ENCODE measurements at regions not wholly inside any gene's neighbourhood (a gene's known extent, or its start where the extent isn't known, plus 50 kb on each side); places are given as distances from the start of the nearest gene placed in this dataset.

GRCh38 chr17:13994050-13994449 is 75.3 kb upstream of the COX10 start:
- TF ChIP-seq CTCF (IDR thresholded peaks at IDR 0.05; ENCODE audit: insufficient read depth, low read depth, low read length) (no peak), EZH2 (IDR thresholded peaks at IDR 0.05; ENCODE audit: insufficient read depth, low read length) (no peak)
